Prostate gland (tissue), 2 donors: ENCODE measurements at regions not wholly inside any gene's neighbourhood (a gene's known extent, or its start where the extent isn't known, plus 50 kb on each side); places are given as distances from the start of the nearest gene placed in this dataset.

Experiments
- POLR2A ChIP-seq: fragments of 450-650 bp; IDR thresholded peaks from one replicate; pipeline ENCODE4 v1.6.1; 2016; ENCODE audit warnings: antibody characterized with exemption, mild to moderate bottlenecking
- POLR2AphosphoS5 ChIP-seq: sonication (generic); formaldehyde crosslinking; IDR thresholded peaks from one replicate; pipeline ENCODE4 v1.6.1; 2017; ENCODE audit warnings: antibody characterized with exemption
- TF ChIP-seq, protein P1 (sequence below), 4 experiments: fragments of 200-600 bp in 2 of 4; fragments of 450-650 bp in 2 of 4; sonication (generic) in 2 of 4; IDR thresholded peaks; 1 replicate in 3 of 4; 2 replicates in 1 of 4; pipeline ENCODE4 v1.5.1; 2016 to 2019; ENCODE audit warnings: antibody characterized with exemption in 4 of 4, mild to moderate bottlenecking in 2 of 4, moderate library complexity in 2 of 4

GRCh38 chr5:18507114-18507513 is 872.9 kb downstream of the TAF11L14 start:
- TF ChIP-seq, protein P1, sequence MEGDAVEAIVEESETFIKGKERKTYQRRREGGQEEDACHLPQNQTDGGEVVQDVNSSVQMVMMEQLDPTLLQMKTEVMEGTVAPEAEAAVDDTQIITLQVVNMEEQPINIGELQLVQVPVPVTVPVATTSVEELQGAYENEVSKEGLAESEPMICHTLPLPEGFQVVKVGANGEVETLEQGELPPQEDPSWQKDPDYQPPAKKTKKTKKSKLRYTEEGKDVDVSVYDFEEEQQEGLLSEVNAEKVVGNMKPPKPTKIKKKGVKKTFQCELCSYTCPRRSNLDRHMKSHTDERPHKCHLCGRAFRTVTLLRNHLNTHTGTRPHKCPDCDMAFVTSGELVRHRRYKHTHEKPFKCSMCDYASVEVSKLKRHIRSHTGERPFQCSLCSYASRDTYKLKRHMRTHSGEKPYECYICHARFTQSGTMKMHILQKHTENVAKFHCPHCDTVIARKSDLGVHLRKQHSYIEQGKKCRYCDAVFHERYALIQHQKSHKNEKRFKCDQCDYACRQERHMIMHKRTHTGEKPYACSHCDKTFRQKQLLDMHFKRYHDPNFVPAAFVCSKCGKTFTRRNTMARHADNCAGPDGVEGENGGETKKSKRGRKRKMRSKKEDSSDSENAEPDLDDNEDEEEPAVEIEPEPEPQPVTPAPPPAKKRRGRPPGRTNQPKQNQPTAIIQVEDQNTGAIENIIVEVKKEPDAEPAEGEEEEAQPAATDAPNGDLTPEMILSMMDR (IDR thresholded peaks at IDR 0.05): no peak
- TF ChIP-seq POLR2AphosphoS5: no peak
- no peak for TF ChIP-seq POLR2A
